GM23248 (cell line): ENCODE measurements at regions not wholly inside any gene's neighbourhood (a gene's known extent, or its start where the extent isn't known, plus 50 kb on each side); places are given as distances from the start of the nearest gene placed in this dataset.

ENCODE experiments used
- EZH2 ChIP-seq: fragments of 200-600 bp; sonication (generic); IDR thresholded peaks from 2 replicates; pipeline ENCODE4 v1.6.1; 2018; ENCODE audit warnings: antibody characterized with exemption, mild to moderate bottlenecking; ENCODE audit not compliant: insufficient read depth, poor library complexity, severe bottlenecking
- EZH2phosphoT487 ChIP-seq: fragments of 200-600 bp; sonication (generic); IDR thresholded peaks from 2 replicates; pipeline ENCODE4 v1.6.1; 2018; ENCODE audit warnings: antibody characterized with exemption, moderate library complexity, mild to moderate bottlenecking, low read depth; ENCODE audit not compliant: insufficient read depth

DNA sequence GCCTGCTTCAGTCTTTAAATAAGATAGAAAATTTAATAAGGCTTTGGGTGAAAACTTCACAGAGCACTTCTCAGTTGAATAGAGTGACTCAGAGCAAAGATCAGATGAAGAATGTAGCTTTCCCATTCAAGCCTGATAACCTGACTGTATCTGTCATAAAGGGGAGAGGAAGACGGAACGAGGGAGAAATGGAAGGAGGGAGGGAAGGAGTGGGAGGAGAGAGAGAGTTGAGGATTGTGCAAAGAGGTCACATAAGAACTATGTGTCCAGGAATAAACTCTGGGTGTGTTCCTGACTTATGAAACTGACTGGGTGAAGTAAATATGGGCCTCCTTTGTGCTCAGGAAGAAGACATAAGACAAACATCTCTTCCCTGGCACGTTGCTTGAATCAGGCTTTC, 385.5 kb downstream of the LPIN1 start:
- no peak for TF ChIP-seq EZH2
- TF ChIP-seq EZH2phosphoT487: no peak
